ENCODE measurements at regions not wholly inside any gene's neighbourhood (a gene's known extent, or its start where the extent isn't known, plus 50 kb on each side); places are given as distances from the start of the nearest gene placed in this dataset.

- H3K79me2 ChIP-seq (ENCODE audit: control insufficient read depth, insufficient read depth, low read length), result no peaks in the 10 kb centered on the region
- H3K27me3 ChIP-seq (replicated peaks in 1 of 2; ENCODE audit: control insufficient read depth in 2 of 2, insufficient read depth in 2 of 2, low read length in 1 of 2), result no peaks in the 10 kb centered on the region
- H2AFZ ChIP-seq (ENCODE audit: control insufficient read depth, low read depth, low read length), result no peak overlapping the region
- ChIA-PET RAD21 (ENCODE audit: unreplicated experiment) (no interaction called here), CTCF (interaction anchor here (0.6 to 0.7 kb wide), 2 partner anchors 19 to 21 kb away, joined by 3 read pairs; no protein-coding TSS in a partner anchor), SMC1A (ENCODE audit: uncharacterized antibody, unreplicated experiment) (no interaction called here), POLR2A (no interaction called here)
- no peak overlapping the region for H3K4me2 ChIP-seq (ENCODE audit: control insufficient read depth, insufficient read depth)
- H3K27ac ChIP-seq (ENCODE audit: control insufficient read depth, insufficient read depth), result no peak overlapping the region
- 30% methylated on average over 6 of the region's 6 CpGs for WGBS (ENCODE audit: insufficient coverage, insufficient replicate concordance, low lambda C conversion rate, missing lambda C conversion rate)
- no peaks in the 10 kb centered on the region for H3K36me3 ChIP-seq (ENCODE audit: control insufficient read depth in 2 of 2, insufficient read depth in 2 of 2, low read length in 1 of 2)
- no peaks in the 10 kb centered on the region for H3K4me1 ChIP-seq (ENCODE audit: control insufficient read depth, insufficient read depth, low read length)
- intact Hi-C loops (cut with micrococcal nuclease; ENCODE audit: unreplicated experiment) (no loop called here), in situ Hi-C loops (cut with MboI) (no loop called here)
- FAIRE-seq, result no peak
- no peak for DNase-seq (ENCODE audit: low read depth, low spot score)
- no peaks in the 10 kb centered on the region for H3K9me3 ChIP-seq (replicated peaks; ENCODE audit: control insufficient read depth, insufficient read depth, low read length)
- no peak overlapping the region for H3K4me3 ChIP-seq
- no peak for TF ChIP-seq YY1 (IDR thresholded peaks at IDR 0.05; ENCODE audit: low read depth, low read length)
- H4K20me1 ChIP-seq (ENCODE audit: control insufficient read depth, insufficient read depth), result no peaks in the 10 kb centered on the region
- no peak for ATAC-seq
- no TSS peak for BruUV-seq (replicated peaks)
- no peak overlapping the region for H3K9ac ChIP-seq (ENCODE audit: control insufficient read depth, insufficient read depth, low read length)
These were observed 283.9 kb upstream of the ISL1 start for GRCh38 chr5:51099173-51099853.

- DNase-seq (ENCODE audit: low read depth, low spot score), result no peak
- POLR2A ChIA-PET, result no interaction called here
- ATAC-seq, result no peak
- H3K27ac ChIP-seq (ENCODE audit: control insufficient read depth, insufficient read depth), result no peak overlapping the region
- no peaks in the 10 kb centered on the region for H3K79me2 ChIP-seq (ENCODE audit: control insufficient read depth, insufficient read depth, low read length)
- WGBS (ENCODE audit: insufficient coverage, insufficient replicate concordance, low lambda C conversion rate, missing lambda C conversion rate), result 33% methylated on average over 2 of the region's 2 CpGs
- in situ Hi-C loops (cut with MboI), result no loop called here
- no peaks in the 10 kb centered on the region for H3K36me3 ChIP-seq (ENCODE audit: control insufficient read depth in 2 of 2, insufficient read depth in 2 of 2, low read length in 1 of 2)
- SMC1A ChIA-PET (ENCODE audit: uncharacterized antibody, unreplicated experiment), result interaction anchor here (0.7 kb wide), 1 partner anchor 574 kb away, joined by 3 read pairs; no protein-coding TSS in a partner anchor
- no peaks in the 10 kb centered on the region for H3K9me3 ChIP-seq (replicated peaks; ENCODE audit: control insufficient read depth, insufficient read depth, low read length)
- intact Hi-C loops (cut with micrococcal nuclease; ENCODE audit: unreplicated experiment), result no loop called here
- no peak overlapping the region for H3K4me2 ChIP-seq (ENCODE audit: control insufficient read depth, insufficient read depth)
- no peaks in the 10 kb centered on the region for H3K4me1 ChIP-seq (ENCODE audit: control insufficient read depth, insufficient read depth, low read length)
- H4K20me1 ChIP-seq (ENCODE audit: control insufficient read depth, insufficient read depth), result no peaks in the 10 kb centered on the region
- no peak for FAIRE-seq
- no peak overlapping the region for H3K9ac ChIP-seq (ENCODE audit: control insufficient read depth, insufficient read depth, low read length)
- no peak overlapping the region for H2AFZ ChIP-seq (ENCODE audit: control insufficient read depth, low read depth, low read length)
- CTCF ChIA-PET, result no interaction called here
- RAD21 ChIA-PET (ENCODE audit: unreplicated experiment), result no interaction called here
- H3K4me3 ChIP-seq, result no peak overlapping the region
- no peaks in the 10 kb centered on the region for H3K27me3 ChIP-seq (replicated peaks in 1 of 2; ENCODE audit: control insufficient read depth in 2 of 2, insufficient read depth in 2 of 2, low read length in 1 of 2)
- BruUV-seq (replicated peaks), result no TSS peak
- no peak for TF ChIP-seq KAT2A (conservative IDR thresholded peaks at IDR 0.05; ENCODE audit: control insufficient read depth, low read depth, low read length)
- TF ChIP-seq DPF2 (IDR thresholded peaks at IDR 0.05), result no peak
- no peak for TF ChIP-seq SMC3 (IDR thresholded peaks at IDR 0.05; ENCODE audit: borderline replicate concordance, low read length)
- TF ChIP-seq LARP7 (IDR thresholded peaks at IDR 0.05), result no peak
- no peak for TF ChIP-seq NKRF (conservative IDR thresholded peaks at IDR 0.05)
- TF ChIP-seq STAT1 (conservative IDR thresholded peaks at IDR 0.05), result no peak
- TF ChIP-seq PKNOX1 (IDR thresholded peaks at IDR 0.05), result no peak
- no peak for TF ChIP-seq ELK1 (IDR thresholded peaks at IDR 0.05; ENCODE audit: low read depth, low read length)
- TF ChIP-seq PBX3 (IDR thresholded peaks at IDR 0.05; ENCODE audit: insufficient replicate concordance, low read depth, low read length), result no peak
- no peak for TF ChIP-seq SUZ12 (IDR thresholded peaks at IDR 0.05; ENCODE audit: unreplicated experiment)
These were observed 278.7 kb upstream of the ISL1 start for GRCh38 chr5:51104556-51104955.

Measured in GM12878 (cell line).